NT2/D1 (cell line): ENCODE measurements at regions not wholly inside any gene's neighbourhood (a gene's known extent, or its start where the extent isn't known, plus 50 kb on each side); places are given as distances from the start of the nearest gene placed in this dataset.

ENCODE experiments used
- DNase-seq: peaks from one replicate; pipeline ENCODE4 v3.0.0-alpha.2; 2011; ENCODE audit warnings: low read depth, low spot score
- H3K27me3 ChIP-seq: 2 replicates; pipeline ENCODE4 v1.6.0; 2011; ENCODE audit warnings: mild to moderate bottlenecking; ENCODE audit not compliant: insufficient read length, insufficient read depth
- H3K36me3 ChIP-seq: 2 replicates; pipeline ENCODE4 v1.6.1; 2011; ENCODE audit warnings: mild to moderate bottlenecking, low read length, mixed read lengths; ENCODE audit not compliant: insufficient read depth, insufficient read length
- H3K4me1 ChIP-seq: 2 replicates; pipeline ENCODE4 v1.5.1; 2011; ENCODE audit not compliant: insufficient read depth, insufficient read length
- H3K4me3 ChIP-seq: 2 replicates; pipeline ENCODE4 v1.5.1; 2011; ENCODE audit warnings: low read depth; ENCODE audit not compliant: insufficient read length
- H3K9ac ChIP-seq: 2 replicates; pipeline ENCODE4 v1.6.0; 2011; ENCODE audit warnings: low read depth; ENCODE audit not compliant: insufficient read length
- H3K9me3 ChIP-seq: 2 replicates; pipeline ENCODE4 v1.5.1; 2011; ENCODE audit warnings: mild to moderate bottlenecking, low read length; ENCODE audit not compliant: insufficient read depth
- SUZ12 ChIP-seq: IDR thresholded peaks from 2 replicates; pipeline ENCODE4 v1.6.1; 2011; ENCODE audit not compliant: insufficient read length, insufficient read depth; ENCODE audit errors: extremely low read depth
- YY1 ChIP-seq: IDR thresholded peaks from 2 replicates; pipeline ENCODE4 v1.6.1; 2011; ENCODE audit not compliant: insufficient read length, insufficient read depth
- ZNF274 ChIP-seq: IDR thresholded peaks from 2 replicates; pipeline ENCODE4 v1.6.1; 2011; ENCODE audit warnings: mild to moderate bottlenecking, low read depth, low read length

GRCh38 chr4:19416146-19416545 is 835.6 kb upstream of the SLIT2 start:
- DNase-seq: no peak
- TF ChIP-seq YY1: no peak
- no peak for TF ChIP-seq SUZ12
- no peak for TF ChIP-seq ZNF274
- no peaks in the 10 kb centered on the region for H3K4me1 ChIP-seq

DNA sequence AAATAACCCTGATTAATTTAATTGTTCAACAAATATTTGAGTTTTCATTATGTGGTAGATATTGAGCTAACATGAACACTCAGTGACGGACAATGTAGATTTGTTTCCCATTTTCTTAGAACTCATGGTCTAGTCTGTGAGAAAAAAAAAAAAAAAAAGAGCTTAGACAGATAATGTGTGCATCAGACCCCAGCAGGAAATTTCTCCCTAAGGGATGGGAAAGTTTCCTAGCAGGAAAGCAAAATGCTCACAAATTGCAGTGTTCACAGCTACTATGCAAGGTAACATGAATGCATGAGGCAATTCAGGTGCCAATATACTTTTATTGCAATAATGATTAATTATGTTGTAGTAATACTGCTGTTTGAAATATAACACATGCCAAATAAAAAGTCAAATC is 843.2 kb upstream of the SLIT2 start:
- no peak overlapping the region for H3K9ac ChIP-seq
- DNase-seq: no peak
- H3K36me3 ChIP-seq: no peaks in the 10 kb centered on the region
- H3K9me3 ChIP-seq: no peaks in the 10 kb centered on the region
- H3K27me3 ChIP-seq: no peaks in the 10 kb centered on the region
- no peak for TF ChIP-seq YY1
- H3K4me1 ChIP-seq: no peaks in the 10 kb centered on the region
- no peak overlapping the region for H3K4me3 ChIP-seq

More at GRCh38 chr4:19416146-19416545, 835.6 kb upstream of the SLIT2 start:
- H3K9ac ChIP-seq: no peak overlapping the region
- no peaks in the 10 kb centered on the region for H3K36me3 ChIP-seq
- H3K9me3 ChIP-seq: no peaks in the 10 kb centered on the region
- peaks cover 4% of the 10 kb centered on the region for H3K27me3 ChIP-seq
- no peak overlapping the region for H3K4me3 ChIP-seq

- H3K36me3 ChIP-seq: no peaks in the 10 kb centered on the region
- no peaks in the 10 kb centered on the region for H3K9me3 ChIP-seq
- no peak overlapping the region for H3K4me3 ChIP-seq
- DNase-seq: no peak
- TF ChIP-seq ZNF274 (no peak), SUZ12 (no peak), YY1 (no peak)
- H3K9ac ChIP-seq: no peak overlapping the region
- H3K27me3 ChIP-seq: no peaks in the 10 kb centered on the region
- no peaks in the 10 kb centered on the region for H3K4me1 ChIP-seq
Measured at GRCh38 chr4:19406789-19407188, 844.9 kb upstream of the SLIT2 start.

DNA sequence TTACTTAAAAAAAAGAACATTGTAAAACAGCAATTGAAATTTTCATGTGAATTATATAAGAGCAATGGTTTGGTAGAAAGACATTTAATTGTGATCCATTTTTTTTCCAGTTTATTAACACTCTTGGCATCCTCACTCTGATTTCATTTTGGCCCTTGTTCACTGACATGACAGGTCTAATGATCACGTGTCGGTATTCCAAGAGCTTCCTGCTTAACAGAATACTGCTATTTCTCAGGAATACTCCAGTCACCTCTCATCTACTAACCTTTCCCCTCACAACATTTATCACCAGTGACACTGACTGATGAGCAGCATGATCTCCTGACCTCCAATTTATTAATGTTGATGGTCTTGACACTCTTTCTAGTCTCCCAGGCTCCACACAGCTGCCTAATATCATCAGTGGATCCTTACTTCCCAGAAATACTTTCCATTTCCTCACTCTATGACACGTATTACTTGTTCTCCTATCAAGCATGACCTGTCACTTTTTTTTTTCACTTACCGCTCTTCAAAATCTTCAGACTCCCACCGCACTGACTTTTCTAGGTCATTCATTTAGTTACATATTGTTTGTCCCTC is 847.8 kb upstream of the SLIT2 start:
- Histone ChIP-seq H3K36me3 (no peaks in the 10 kb centered on the region), H3K9me3 (no peaks in the 10 kb centered on the region), H3K9ac (no peak overlapping the region), H3K27me3 (no peaks in the 10 kb centered on the region), H3K4me1 (no peaks in the 10 kb centered on the region), H3K4me3 (no peak overlapping the region)
- no peak for DNase-seq
- TF ChIP-seq YY1: no peak

DNA sequence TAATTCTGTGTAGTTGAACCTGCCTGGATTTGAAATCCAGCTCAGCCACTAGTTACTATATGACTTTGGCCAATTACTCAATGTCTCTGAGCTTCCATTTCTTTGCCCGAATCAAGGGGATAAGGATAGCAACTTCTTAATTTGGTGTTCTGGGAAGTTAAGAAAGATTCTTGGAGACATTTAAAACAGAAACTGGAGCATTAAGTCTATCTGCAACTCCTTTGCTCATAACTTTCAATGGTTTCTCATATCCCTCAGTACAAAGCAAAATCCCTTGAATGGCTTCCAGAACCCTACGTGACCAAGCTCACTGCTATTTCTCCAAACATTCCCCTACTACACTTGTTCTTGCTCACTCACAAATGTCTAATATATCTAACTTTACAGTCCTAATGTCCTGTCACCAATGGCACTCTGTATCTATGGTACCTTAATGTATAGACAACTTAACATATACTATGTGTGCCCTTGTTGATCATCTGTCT is 849.1 kb upstream of the SLIT2 start:
- Histone ChIP-seq H3K4me1 (no peaks in the 10 kb centered on the region), H3K9ac (no peak overlapping the region), H3K27me3 (no peaks in the 10 kb centered on the region), H3K36me3 (no peaks in the 10 kb centered on the region), H3K9me3 (no peaks in the 10 kb centered on the region), H3K4me3 (no peak overlapping the region)
- no peak for DNase-seq
- no peak for TF ChIP-seq YY1

DNA sequence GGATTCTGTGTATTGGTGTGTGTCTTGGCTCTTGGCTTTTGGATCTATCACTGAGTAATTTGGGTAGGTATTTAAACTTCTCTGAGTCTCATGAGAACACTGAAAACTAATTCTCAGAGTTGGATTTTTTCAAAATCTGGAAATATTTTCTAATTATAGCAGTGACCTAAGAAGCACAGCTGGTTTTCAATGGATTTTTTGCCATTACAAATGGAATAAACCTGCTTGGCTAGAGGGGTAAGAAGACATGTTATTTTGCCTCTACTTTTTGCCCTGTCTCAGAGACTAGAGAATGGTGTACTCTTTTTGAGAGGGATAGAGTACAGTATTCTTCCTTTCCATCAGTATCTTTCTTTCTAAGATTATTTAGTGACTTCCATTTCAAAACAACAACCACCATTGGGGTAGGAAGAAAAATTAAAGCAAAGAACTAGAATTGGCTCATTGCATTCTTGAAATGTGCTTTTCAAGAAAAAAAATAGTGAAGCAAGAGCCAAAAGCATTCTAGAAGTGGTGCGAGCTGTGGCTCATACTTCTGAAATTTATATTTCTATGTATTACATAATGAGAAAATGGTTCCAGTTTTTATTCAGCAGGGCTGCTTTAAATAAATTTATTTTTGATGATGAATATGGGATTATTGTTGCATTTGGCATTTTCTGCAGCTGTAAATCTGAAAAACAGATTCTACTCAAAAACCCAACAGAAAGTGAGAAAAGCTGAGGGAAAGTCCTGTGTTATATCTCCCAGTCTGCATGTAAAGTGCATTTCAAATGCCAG is 850.2 kb upstream of the SLIT2 start:
- H3K4me3 ChIP-seq: no peak overlapping the region
- no peaks in the 10 kb centered on the region for H3K4me1 ChIP-seq
- no peaks in the 10 kb centered on the region for H3K36me3 ChIP-seq
- no peaks in the 10 kb centered on the region for H3K27me3 ChIP-seq
- DNase-seq: no peak
- TF ChIP-seq ZNF274 (no peak), SUZ12 (no peak), YY1 (no peak)
- H3K9me3 ChIP-seq: no peaks in the 10 kb centered on the region
- H3K9ac ChIP-seq: no peak overlapping the region

GRCh38 chr4:19400820-19401219 is 850.9 kb upstream of the SLIT2 start:
- TF ChIP-seq ZNF274 (no peak), YY1 (no peak), SUZ12 (no peak)
- H3K9me3 ChIP-seq: no peaks in the 10 kb centered on the region
- H3K4me3 ChIP-seq: no peak overlapping the region
- no peak for DNase-seq
- H3K27me3 ChIP-seq: no peaks in the 10 kb centered on the region
- no peaks in the 10 kb centered on the region for H3K36me3 ChIP-seq
- no peak overlapping the region for H3K9ac ChIP-seq
- H3K4me1 ChIP-seq: no peaks in the 10 kb centered on the region

DNA sequence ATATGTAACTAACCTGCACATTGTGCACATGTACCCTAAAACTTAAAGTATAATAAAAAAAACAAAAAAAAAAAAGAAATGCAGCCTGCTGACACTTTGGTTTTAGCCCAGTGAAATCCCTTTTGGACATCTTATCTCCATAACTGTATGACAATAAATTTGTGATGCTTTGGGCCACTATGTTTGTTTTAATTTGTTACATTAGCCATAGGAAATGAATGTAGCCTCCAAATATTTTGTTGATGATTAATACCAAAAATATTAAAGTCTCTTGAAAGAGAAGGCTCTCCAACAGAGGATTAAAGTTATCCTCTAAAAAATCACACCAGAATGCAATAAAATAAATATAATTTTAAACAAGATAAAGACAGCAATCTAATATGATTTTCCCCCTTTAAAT is 852.7 kb upstream of the SLIT2 start:
- H3K9ac ChIP-seq: no peak overlapping the region
- H3K9me3 ChIP-seq: no peaks in the 10 kb centered on the region
- no peaks in the 10 kb centered on the region for H3K27me3 ChIP-seq
- no peaks in the 10 kb centered on the region for H3K36me3 ChIP-seq
- no peak for DNase-seq
- H3K4me1 ChIP-seq: no peaks in the 10 kb centered on the region
- TF ChIP-seq SUZ12 (no peak), YY1 (no peak), ZNF274 (no peak)
- H3K4me3 ChIP-seq: no peak overlapping the region
